Neural cell (in vitro differentiated cells): ENCODE measurements at regions not wholly inside any gene's neighbourhood (a gene's known extent, or its start where the extent isn't known, plus 50 kb on each side); places are given as distances from the start of the nearest gene placed in this dataset.

Experiments
- EP300 ChIP-seq: fragments of 450-650 bp; conservative IDR thresholded peaks from 2 replicates; pipeline ENCODE4 v1.6.1; 2014; ENCODE audit warnings: antibody characterized with exemption, mild to moderate bottlenecking, moderate library complexity; ENCODE audit not compliant: poor library complexity, severe bottlenecking
- EZH2 ChIP-seq: fragments of 200-600, 300-800 bp; shearing (Covaris generic), sonication (generic); IDR thresholded peaks from 2 replicates; pipeline ENCODE4 v1.6.1; 2014; ENCODE audit warnings: antibody characterized with exemption, low read length, borderline replicate concordance, mild to moderate bottlenecking; ENCODE audit not compliant: insufficient read depth, poor library complexity, severe bottlenecking
- MXI1 ChIP-seq: fragments of 450-650 bp; conservative IDR thresholded peaks from 2 replicates; pipeline ENCODE4 v1.6.1; 2014; ENCODE audit warnings: antibody characterized with exemption, mild to moderate bottlenecking; ENCODE audit not compliant: poor library complexity, severe bottlenecking
- POLR2AphosphoS5 ChIP-seq: IDR thresholded peaks from 2 replicates; pipeline ENCODE4 v1.6.1; 2012
- RAD21 ChIP-seq: fragments of 450-650 bp; conservative IDR thresholded peaks from 2 replicates; pipeline ENCODE4 v1.6.1; 2014; ENCODE audit warnings: antibody characterized with exemption, mild to moderate bottlenecking, moderate library complexity
- SMC3 ChIP-seq: fragments of 450-650 bp; conservative IDR thresholded peaks from 2 replicates; pipeline ENCODE4 v1.6.1; 2014; ENCODE audit warnings: antibody characterized with exemption, mild to moderate bottlenecking, moderate library complexity; ENCODE audit not compliant: poor library complexity
- TAF1 ChIP-seq: IDR thresholded peaks from 2 replicates; pipeline ENCODE4 v1.6.1; 2012; ENCODE audit warnings: low read depth
- TF ChIP-seq, protein P1 (sequence below): fragments of 450-650 bp; IDR thresholded peaks from 2 replicates; pipeline ENCODE4 v1.5.1; 2014; ENCODE audit warnings: antibody characterized with exemption, mild to moderate bottlenecking, moderate library complexity; ENCODE audit not compliant: poor library complexity, severe bottlenecking
- TF ChIP-seq, protein P2 (sequence below): IDR thresholded peaks from 2 replicates; pipeline ENCODE4 v1.6.1; 2012; ENCODE audit warnings: borderline replicate concordance

DNA sequence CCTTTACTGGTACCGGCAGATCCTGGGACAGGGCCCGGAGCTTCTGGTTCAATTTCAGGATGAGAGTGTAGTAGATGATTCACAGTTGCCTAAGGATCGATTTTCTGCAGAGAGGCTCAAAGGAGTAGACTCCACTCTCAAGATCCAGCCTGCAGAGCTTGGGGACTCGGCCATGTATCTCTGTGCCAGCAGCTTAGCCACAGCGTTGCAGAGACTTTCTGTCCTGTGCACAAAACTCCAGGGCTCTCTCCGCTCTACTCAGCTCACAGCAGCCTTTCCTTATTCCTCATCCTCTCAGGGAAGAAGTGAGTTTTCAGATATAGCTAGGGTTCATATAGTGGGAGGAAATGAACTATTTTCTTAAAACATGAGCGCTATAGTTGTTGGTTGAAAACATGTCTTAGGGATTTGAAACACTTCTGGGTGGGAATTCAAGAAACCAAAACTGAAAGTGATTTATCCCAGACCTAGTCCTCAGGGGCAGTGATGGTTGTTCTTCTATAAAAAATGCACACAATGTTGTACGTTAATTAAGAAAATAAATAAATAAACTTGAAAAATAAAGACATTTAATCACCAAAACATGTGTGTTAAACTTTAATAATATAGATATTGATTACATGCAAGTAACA is 150.2 kb upstream of the PRSS58 start:
- TF ChIP-seq, protein P1, sequence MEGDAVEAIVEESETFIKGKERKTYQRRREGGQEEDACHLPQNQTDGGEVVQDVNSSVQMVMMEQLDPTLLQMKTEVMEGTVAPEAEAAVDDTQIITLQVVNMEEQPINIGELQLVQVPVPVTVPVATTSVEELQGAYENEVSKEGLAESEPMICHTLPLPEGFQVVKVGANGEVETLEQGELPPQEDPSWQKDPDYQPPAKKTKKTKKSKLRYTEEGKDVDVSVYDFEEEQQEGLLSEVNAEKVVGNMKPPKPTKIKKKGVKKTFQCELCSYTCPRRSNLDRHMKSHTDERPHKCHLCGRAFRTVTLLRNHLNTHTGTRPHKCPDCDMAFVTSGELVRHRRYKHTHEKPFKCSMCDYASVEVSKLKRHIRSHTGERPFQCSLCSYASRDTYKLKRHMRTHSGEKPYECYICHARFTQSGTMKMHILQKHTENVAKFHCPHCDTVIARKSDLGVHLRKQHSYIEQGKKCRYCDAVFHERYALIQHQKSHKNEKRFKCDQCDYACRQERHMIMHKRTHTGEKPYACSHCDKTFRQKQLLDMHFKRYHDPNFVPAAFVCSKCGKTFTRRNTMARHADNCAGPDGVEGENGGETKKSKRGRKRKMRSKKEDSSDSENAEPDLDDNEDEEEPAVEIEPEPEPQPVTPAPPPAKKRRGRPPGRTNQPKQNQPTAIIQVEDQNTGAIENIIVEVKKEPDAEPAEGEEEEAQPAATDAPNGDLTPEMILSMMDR: no peak
- TF ChIP-seq RAD21 (no peak), SMC3 (no peak), EZH2 (no peak), EP300 (no peak), TAF1 (no peak), POLR2AphosphoS5 (no peak), MXI1 (no peak)
- TF ChIP-seq, protein P2, sequence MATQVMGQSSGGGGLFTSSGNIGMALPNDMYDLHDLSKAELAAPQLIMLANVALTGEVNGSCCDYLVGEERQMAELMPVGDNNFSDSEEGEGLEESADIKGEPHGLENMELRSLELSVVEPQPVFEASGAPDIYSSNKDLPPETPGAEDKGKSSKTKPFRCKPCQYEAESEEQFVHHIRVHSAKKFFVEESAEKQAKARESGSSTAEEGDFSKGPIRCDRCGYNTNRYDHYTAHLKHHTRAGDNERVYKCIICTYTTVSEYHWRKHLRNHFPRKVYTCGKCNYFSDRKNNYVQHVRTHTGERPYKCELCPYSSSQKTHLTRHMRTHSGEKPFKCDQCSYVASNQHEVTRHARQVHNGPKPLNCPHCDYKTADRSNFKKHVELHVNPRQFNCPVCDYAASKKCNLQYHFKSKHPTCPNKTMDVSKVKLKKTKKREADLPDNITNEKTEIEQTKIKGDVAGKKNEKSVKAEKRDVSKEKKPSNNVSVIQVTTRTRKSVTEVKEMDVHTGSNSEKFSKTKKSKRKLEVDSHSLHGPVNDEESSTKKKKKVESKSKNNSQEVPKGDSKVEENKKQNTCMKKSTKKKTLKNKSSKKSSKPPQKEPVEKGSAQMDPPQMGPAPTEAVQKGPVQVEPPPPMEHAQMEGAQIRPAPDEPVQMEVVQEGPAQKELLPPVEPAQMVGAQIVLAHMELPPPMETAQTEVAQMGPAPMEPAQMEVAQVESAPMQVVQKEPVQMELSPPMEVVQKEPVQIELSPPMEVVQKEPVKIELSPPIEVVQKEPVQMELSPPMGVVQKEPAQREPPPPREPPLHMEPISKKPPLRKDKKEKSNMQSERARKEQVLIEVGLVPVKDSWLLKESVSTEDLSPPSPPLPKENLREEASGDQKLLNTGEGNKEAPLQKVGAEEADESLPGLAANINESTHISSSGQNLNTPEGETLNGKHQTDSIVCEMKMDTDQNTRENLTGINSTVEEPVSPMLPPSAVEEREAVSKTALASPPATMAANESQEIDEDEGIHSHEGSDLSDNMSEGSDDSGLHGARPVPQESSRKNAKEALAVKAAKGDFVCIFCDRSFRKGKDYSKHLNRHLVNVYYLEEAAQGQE: no peak
